Astrocyte (in vitro differentiated cells and primary cell): ENCODE measurements at regions not wholly inside any gene's neighbourhood (a gene's known extent, or its start where the extent isn't known, plus 50 kb on each side); places are given as distances from the start of the nearest gene placed in this dataset.
A peak's percentile ranks its signal among the peaks of the same experiment; 100 is the strongest.

Experiments used
- DNase-seq: peaks from one replicate; pipeline ENCODE4 v3.0.0-alpha.2; 2010; ENCODE audit warnings: low read depth
- FAIRE-seq: peaks from 2 replicates; lab custom pipeline; 2011; peaks lifted over from hg19 to GRCh38; lab: Jason Lieb, UNC
- H2AFZ ChIP-seq: 2 replicates; pipeline ENCODE4 v1.6.0; 2012; ENCODE audit warnings: low read depth, low read length, inconsistent platforms
- H3K27ac ChIP-seq: 2 replicates; pipeline ENCODE4 v1.5.1; 2011; ENCODE audit warnings: low read depth, low read length, inconsistent platforms
- H3K27me3 ChIP-seq: 2 replicates; pipeline ENCODE4 v1.6.0; 2011; ENCODE audit warnings: low read length, inconsistent platforms; ENCODE audit not compliant: insufficient read depth
- H3K36me3 ChIP-seq: 2 replicates; pipeline ENCODE4 v1.5.1; 2011; ENCODE audit warnings: low read length, inconsistent platforms; ENCODE audit not compliant: insufficient read depth
- H3K4me1 ChIP-seq: 2 replicates; pipeline ENCODE4 v1.5.1; 2011; ENCODE audit warnings: low read length, inconsistent platforms; ENCODE audit not compliant: insufficient read depth
- H3K4me2 ChIP-seq: 2 replicates; pipeline ENCODE4 v1.6.0; 2012; ENCODE audit warnings: low read length, inconsistent platforms
- H3K4me3 ChIP-seq: 2 replicates; pipeline ENCODE4 v1.5.1; 2011; ENCODE audit warnings: low read depth, mild to moderate bottlenecking, low read length, inconsistent platforms; ENCODE audit not compliant: insufficient read depth
- H3K79me2 ChIP-seq: 2 replicates; pipeline ENCODE4 v1.6.0; 2012; ENCODE audit warnings: mild to moderate bottlenecking, low read length, inconsistent platforms; ENCODE audit not compliant: insufficient read depth
- H3K9ac ChIP-seq: 2 replicates; pipeline ENCODE4 v1.6.0; 2012; ENCODE audit warnings: mild to moderate bottlenecking, low read length, inconsistent platforms
- H3K9me3 ChIP-seq: 2 replicates; pipeline ENCODE4 v1.5.1; 2012; ENCODE audit warnings: low read depth, mild to moderate bottlenecking, low read length, inconsistent platforms; ENCODE audit not compliant: insufficient read depth
- H4K20me1 ChIP-seq: 2 replicates; pipeline ENCODE4 v1.6.0; 2012; ENCODE audit warnings: low read length, inconsistent platforms; ENCODE audit not compliant: insufficient read depth
- H3K27ac Mint-ChIP-seq: one replicate; pipeline ENCODE4 v1.8.0; 2021; ENCODE audit warnings: mild to moderate bottlenecking, mixed read lengths; ENCODE audit not compliant: unreplicated experiment
- H3K27me3 Mint-ChIP-seq: one replicate; pipeline ENCODE4 v1.8.0; 2021; ENCODE audit warnings: low read depth, mixed read lengths; ENCODE audit not compliant: unreplicated experiment
- H3K36me3 Mint-ChIP-seq: one replicate; pipeline ENCODE4 v1.8.0; 2021; ENCODE audit warnings: low read depth, mixed read lengths; ENCODE audit not compliant: unreplicated experiment
- H3K4me1 Mint-ChIP-seq: one replicate; pipeline ENCODE4 v1.8.0; 2021; ENCODE audit warnings: low read depth, mixed read lengths; ENCODE audit not compliant: unreplicated experiment
- H3K4me3 Mint-ChIP-seq: one replicate; pipeline ENCODE4 v1.8.0; 2021; ENCODE audit warnings: mild to moderate bottlenecking, moderate library complexity, mixed read lengths; ENCODE audit not compliant: unreplicated experiment
- H3K9me3 Mint-ChIP-seq: one replicate; pipeline ENCODE4 v1.8.0; 2021; ENCODE audit warnings: mild to moderate bottlenecking, mixed read lengths; ENCODE audit not compliant: unreplicated experiment
- CTCF ChIP-seq: IDR thresholded peaks from 2 replicates; pipeline ENCODE4 v1.5.1; 2011; ENCODE audit warnings: low read depth, mild to moderate bottlenecking, inconsistent platforms, low read length, moderate library complexity; ENCODE audit not compliant: insufficient read depth
- EZH2 ChIP-seq: IDR thresholded peaks from 2 replicates; pipeline ENCODE4 v1.6.1; 2012; ENCODE audit warnings: mild to moderate bottlenecking, low read length, inconsistent platforms; ENCODE audit not compliant: insufficient read depth

- peaks cover 2% of the 10 kb centered on the region for H3K4me1 Mint-ChIP-seq
- H3K27ac ChIP-seq, result no peak overlapping the region
- no peak overlapping the region for H2AFZ ChIP-seq
- H3K36me3 ChIP-seq, result no peaks in the 10 kb centered on the region
- FAIRE-seq (no peak), DNase-seq (no peak)
- H3K27me3 Mint-ChIP-seq, result no peaks in the 10 kb centered on the region
- no peak overlapping the region for H3K9ac ChIP-seq
- no peak overlapping the region for H3K4me3 Mint-ChIP-seq
- H3K4me2 ChIP-seq, result peak overlapping the region; percentile 19
- no peaks in the 10 kb centered on the region for H4K20me1 ChIP-seq
- no peak for TF ChIP-seq CTCF
- H3K9me3 ChIP-seq, result no peaks in the 10 kb centered on the region
- no peaks in the 10 kb centered on the region for H3K4me1 ChIP-seq
- no peaks in the 10 kb centered on the region for H3K36me3 Mint-ChIP-seq
- no peaks in the 10 kb centered on the region for H3K27me3 ChIP-seq
- no peak overlapping the region for H3K4me3 ChIP-seq
- no peak overlapping the region for H3K27ac Mint-ChIP-seq
- no peaks in the 10 kb centered on the region for H3K9me3 Mint-ChIP-seq
- no peaks in the 10 kb centered on the region for H3K79me2 ChIP-seq
Measured at GRCh38 chr4:156237231-156237630, 283.6 kb upstream of the CTSO start.

GRCh38 chr4:156230176-156230575 is 276.5 kb upstream of the CTSO start:
- Histone ChIP-seq H3K4me2 (no peak overlapping the region), H2AFZ (no peak overlapping the region), H3K36me3 (no peaks in the 10 kb centered on the region), H4K20me1 (no peaks in the 10 kb centered on the region), H3K4me1 (no peaks in the 10 kb centered on the region), H3K9me3 (no peaks in the 10 kb centered on the region), H3K27ac (no peak overlapping the region), H3K27me3 (no peaks in the 10 kb centered on the region), H3K79me2 (no peaks in the 10 kb centered on the region), H3K9ac (no peak overlapping the region), H3K4me3 (no peak overlapping the region)
- H3K9me3 Mint-ChIP-seq, result no peaks in the 10 kb centered on the region
- no peaks in the 10 kb centered on the region for H3K27me3 Mint-ChIP-seq
- DNase-seq (no peak), FAIRE-seq (no peak)
- H3K36me3 Mint-ChIP-seq, result no peaks in the 10 kb centered on the region
- no peak for TF ChIP-seq EZH2
- no peak for TF ChIP-seq CTCF
- no peak overlapping the region for H3K27ac Mint-ChIP-seq
- H3K4me1 Mint-ChIP-seq, result no peaks in the 10 kb centered on the region
- H3K4me3 Mint-ChIP-seq, result no peak overlapping the region

- DNase-seq (no peak), FAIRE-seq (no peak)
- no peak for TF ChIP-seq CTCF
- no peak for TF ChIP-seq EZH2
- H3K27me3 ChIP-seq, result no peaks in the 10 kb centered on the region
- Mint-ChIP-seq H3K27ac (no peak overlapping the region), H3K36me3 (no peaks in the 10 kb centered on the region), H3K9me3 (no peaks in the 10 kb centered on the region), H3K27me3 (no peaks in the 10 kb centered on the region), H3K4me3 (no peak overlapping the region), H3K4me1 (no peaks in the 10 kb centered on the region)
- H3K9me3 ChIP-seq, result no peaks in the 10 kb centered on the region
- H3K27ac ChIP-seq, result no peak overlapping the region
- no peak overlapping the region for H2AFZ ChIP-seq
- H3K79me2 ChIP-seq, result no peaks in the 10 kb centered on the region
- H3K9ac ChIP-seq, result no peak overlapping the region
- no peaks in the 10 kb centered on the region for H3K36me3 ChIP-seq
- no peaks in the 10 kb centered on the region for H3K4me1 ChIP-seq
- H3K4me3 ChIP-seq, result no peak overlapping the region
- no peaks in the 10 kb centered on the region for H4K20me1 ChIP-seq
- no peak overlapping the region for H3K4me2 ChIP-seq
Measured at GRCh38 chr4:156228676-156229075, 275.0 kb upstream of the CTSO start.
